ENCODE measurements at regions not wholly inside any gene's neighbourhood (a gene's known extent, or its start where the extent isn't known, plus 50 kb on each side); places are given as distances from the start of the nearest gene placed in this dataset.

- Histone ChIP-seq H3K27me3 (ENCODE audit: low read length) (no peaks in the 10 kb centered on the region), H3K4me3 (ENCODE audit: insufficient read depth, low read length, poor library complexity, severe bottlenecking) (no peak overlapping the region), H3K79me2 (ENCODE audit: insufficient read depth, low read length) (no peaks in the 10 kb centered on the region), H3F3A (ENCODE audit: insufficient read depth) (no peaks in the 10 kb centered on the region), H3K9me3 (ENCODE audit: insufficient read depth, low read length) (no peaks in the 10 kb centered on the region), H4K20me1 (ENCODE audit: low read depth, low read length) (no peaks in the 10 kb centered on the region), H3K9ac (ENCODE audit: low read length) (no peak overlapping the region), H3K9me2 (replicated peaks; ENCODE audit: insufficient read depth, low read length) (no peaks in the 10 kb centered on the region), H3K4me2 (ENCODE audit: low read depth, low read length, poor library complexity, severe bottlenecking) (no peak overlapping the region), H3K27ac (ENCODE audit: low read depth, low read length) (no peak overlapping the region), H2AFZ (ENCODE audit: low read depth, low read length, severe bottlenecking) (no peak overlapping the region), H3K36me3 (ENCODE audit: low read length) (no peaks in the 10 kb centered on the region)
- TF ChIP-seq EZH2phosphoT487 (conservative IDR thresholded peaks at IDR 0.05; ENCODE audit: low read length) = no peak
- TF ChIP-seq, protein P1, sequence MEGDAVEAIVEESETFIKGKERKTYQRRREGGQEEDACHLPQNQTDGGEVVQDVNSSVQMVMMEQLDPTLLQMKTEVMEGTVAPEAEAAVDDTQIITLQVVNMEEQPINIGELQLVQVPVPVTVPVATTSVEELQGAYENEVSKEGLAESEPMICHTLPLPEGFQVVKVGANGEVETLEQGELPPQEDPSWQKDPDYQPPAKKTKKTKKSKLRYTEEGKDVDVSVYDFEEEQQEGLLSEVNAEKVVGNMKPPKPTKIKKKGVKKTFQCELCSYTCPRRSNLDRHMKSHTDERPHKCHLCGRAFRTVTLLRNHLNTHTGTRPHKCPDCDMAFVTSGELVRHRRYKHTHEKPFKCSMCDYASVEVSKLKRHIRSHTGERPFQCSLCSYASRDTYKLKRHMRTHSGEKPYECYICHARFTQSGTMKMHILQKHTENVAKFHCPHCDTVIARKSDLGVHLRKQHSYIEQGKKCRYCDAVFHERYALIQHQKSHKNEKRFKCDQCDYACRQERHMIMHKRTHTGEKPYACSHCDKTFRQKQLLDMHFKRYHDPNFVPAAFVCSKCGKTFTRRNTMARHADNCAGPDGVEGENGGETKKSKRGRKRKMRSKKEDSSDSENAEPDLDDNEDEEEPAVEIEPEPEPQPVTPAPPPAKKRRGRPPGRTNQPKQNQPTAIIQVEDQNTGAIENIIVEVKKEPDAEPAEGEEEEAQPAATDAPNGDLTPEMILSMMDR (IDR thresholded peaks at IDR 0.05; ENCODE audit: insufficient read depth, low read length, poor library complexity, severe bottlenecking) = no peak
Observed at GRCh38 chr2:30356776-30357175, 90.3 kb upstream of the LCLAT1 start.

DNA sequence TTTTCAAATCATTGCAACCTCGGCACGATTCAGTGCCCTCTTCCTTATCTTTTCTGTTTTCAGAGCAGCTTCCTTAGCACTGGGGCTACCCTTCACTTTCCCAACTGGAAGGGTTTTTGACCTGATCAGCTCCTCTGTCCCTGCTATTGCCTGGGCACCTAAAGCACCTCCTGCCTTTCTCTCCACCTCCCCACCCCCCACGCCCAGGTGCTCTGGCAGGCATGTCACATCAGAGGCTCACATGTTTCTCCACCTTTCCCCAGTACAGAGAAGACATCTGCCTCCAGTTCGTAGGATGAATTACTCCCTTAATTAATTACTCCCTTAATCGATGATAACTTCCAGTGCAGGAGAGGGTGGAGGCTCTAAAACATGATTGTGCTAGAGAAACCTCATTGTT, 88.7 kb upstream of the LCLAT1 start:
- Histone ChIP-seq H3K79me2 (ENCODE audit: insufficient read depth, low read length) (no peaks in the 10 kb centered on the region), H4K20me1 (ENCODE audit: low read depth, low read length) (no peaks in the 10 kb centered on the region)

DNA sequence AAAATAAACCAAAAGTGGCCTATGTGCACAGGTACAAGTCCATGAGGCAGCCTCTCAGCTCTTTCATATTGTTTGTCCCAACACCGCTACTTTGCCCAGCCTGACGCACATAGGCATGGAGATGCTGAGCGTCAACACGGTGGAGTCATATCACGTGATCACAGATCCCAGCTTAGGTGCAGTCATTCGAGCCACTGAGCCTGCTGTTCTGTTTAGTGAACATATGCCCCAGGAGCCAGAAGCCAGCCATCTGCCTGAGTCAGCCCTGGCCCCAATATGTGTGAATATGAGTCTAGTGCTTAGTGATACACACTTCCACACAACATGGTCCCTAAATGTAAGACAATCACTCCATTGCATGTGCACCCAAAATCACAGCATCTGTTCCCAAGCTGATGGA, 88.2 kb upstream of the LCLAT1 start:
- H3K9me2 ChIP-seq (replicated peaks; ENCODE audit: insufficient read depth, low read length) = no peaks in the 10 kb centered on the region
- H3K79me2 ChIP-seq (ENCODE audit: insufficient read depth, low read length) = no peaks in the 10 kb centered on the region
- no peaks in the 10 kb centered on the region for H4K20me1 ChIP-seq (ENCODE audit: low read depth, low read length)
- no peak overlapping the region for H3K4me2 ChIP-seq (ENCODE audit: low read depth, low read length, poor library complexity, severe bottlenecking)
- H3K9ac ChIP-seq (ENCODE audit: low read length) = no peak overlapping the region
- H3K9me3 ChIP-seq (ENCODE audit: insufficient read depth, low read length) = no peaks in the 10 kb centered on the region
- TF ChIP-seq, protein P1 (IDR thresholded peaks at IDR 0.05; ENCODE audit: insufficient read depth, low read length, poor library complexity, severe bottlenecking) = no peak
- no peak for TF ChIP-seq EZH2phosphoT487 (conservative IDR thresholded peaks at IDR 0.05; ENCODE audit: low read length)
- no peak overlapping the region for H3K4me3 ChIP-seq (ENCODE audit: insufficient read depth, low read length, poor library complexity, severe bottlenecking)
- H3F3A ChIP-seq (ENCODE audit: insufficient read depth) = no peaks in the 10 kb centered on the region
- no peak overlapping the region for H3K27ac ChIP-seq (ENCODE audit: low read depth, low read length)
- no peak overlapping the region for H2AFZ ChIP-seq (ENCODE audit: low read depth, low read length, severe bottlenecking)
- no peaks in the 10 kb centered on the region for H3K36me3 ChIP-seq (ENCODE audit: low read length)
- no peaks in the 10 kb centered on the region for H3K27me3 ChIP-seq (ENCODE audit: low read length)

More for the DNA sequence above, 88.7 kb upstream of the LCLAT1 start:
- H3K27me3 ChIP-seq (ENCODE audit: low read length) = no peaks in the 10 kb centered on the region
- TF ChIP-seq, protein P1 (IDR thresholded peaks at IDR 0.05; ENCODE audit: insufficient read depth, low read length, poor library complexity, severe bottlenecking) = no peak
- TF ChIP-seq EZH2phosphoT487 (conservative IDR thresholded peaks at IDR 0.05; ENCODE audit: low read length) = no peak
- H3K9me3 ChIP-seq (ENCODE audit: insufficient read depth, low read length) = no peaks in the 10 kb centered on the region
- no peaks in the 10 kb centered on the region for H3K36me3 ChIP-seq (ENCODE audit: low read length)
- H3F3A ChIP-seq (ENCODE audit: insufficient read depth) = no peaks in the 10 kb centered on the region
- no peaks in the 10 kb centered on the region for H3K9me2 ChIP-seq (replicated peaks; ENCODE audit: insufficient read depth, low read length)
- no peak overlapping the region for H3K27ac ChIP-seq (ENCODE audit: low read depth, low read length)
- H3K4me3 ChIP-seq (ENCODE audit: insufficient read depth, low read length, poor library complexity, severe bottlenecking) = no peak overlapping the region
- H3K4me2 ChIP-seq (ENCODE audit: low read depth, low read length, poor library complexity, severe bottlenecking) = no peak overlapping the region
- H3K9ac ChIP-seq (ENCODE audit: low read length) = no peak overlapping the region
- no peak overlapping the region for H2AFZ ChIP-seq (ENCODE audit: low read depth, low read length, severe bottlenecking)
